DMS114 treated with DMSO at 0.1 percent for 48 hours (cell line): ENCODE measurements at regions not wholly inside any gene's neighbourhood (a gene's known extent, or its start where the extent isn't known, plus 50 kb on each side); places are given as distances from the start of the nearest gene placed in this dataset.
"Not testable (repeated sequence)": the region's sequence is repeated elsewhere in the genome, so short reads cannot be mapped to it uniquely, and the experiment has no call there.

Experiments used
- DNase-seq: peaks from one replicate; lab custom pipeline; 2025; ENCODE audit not compliant: unreplicated experiment; lab: John Stamatoyannopoulos, UW

DNA sequence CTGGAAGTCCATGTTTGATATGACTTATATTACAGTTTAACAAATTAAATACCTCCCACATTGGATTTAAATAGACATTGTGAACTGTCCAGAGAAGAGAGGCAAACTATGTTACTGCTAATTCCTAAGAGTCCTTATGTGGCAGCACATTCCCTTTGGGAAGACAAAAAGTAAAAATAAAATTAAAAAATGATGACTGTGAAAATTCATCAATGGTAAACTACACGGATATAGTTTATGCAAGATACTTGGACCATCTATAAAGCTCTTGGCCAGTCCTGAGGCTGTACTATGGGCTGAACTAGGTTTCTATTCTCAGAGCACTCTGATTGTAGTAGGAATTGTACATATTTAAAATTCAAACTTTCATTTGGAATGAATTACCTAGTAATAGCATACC is 206.4 kb downstream of the LRRK2 start:
- DNase-seq: no peak

DNA sequence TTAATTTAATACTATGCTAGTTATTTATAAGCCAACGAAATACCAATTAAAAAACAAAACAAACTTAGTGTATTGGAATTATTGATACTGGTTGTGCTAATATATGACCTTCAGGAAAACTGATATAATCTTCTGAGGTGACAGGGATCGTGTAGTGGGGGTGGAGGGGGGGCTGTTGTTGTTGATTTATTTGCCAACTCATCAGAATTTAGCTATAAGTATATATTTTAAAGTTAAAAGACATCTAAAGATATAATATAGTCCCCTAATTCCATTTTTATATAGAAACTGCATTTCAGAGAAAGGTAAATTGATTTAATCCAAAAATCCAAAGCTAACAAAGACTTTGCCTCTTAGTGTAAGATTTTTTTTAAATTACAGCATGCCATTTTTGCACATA is 210.5 kb downstream of the LRRK2 start:
- DNase-seq: no peak

GRCh38 chr12:40435951-40436350 is 211.2 kb downstream of the LRRK2 start:
- DNase-seq: no peak

DNA sequence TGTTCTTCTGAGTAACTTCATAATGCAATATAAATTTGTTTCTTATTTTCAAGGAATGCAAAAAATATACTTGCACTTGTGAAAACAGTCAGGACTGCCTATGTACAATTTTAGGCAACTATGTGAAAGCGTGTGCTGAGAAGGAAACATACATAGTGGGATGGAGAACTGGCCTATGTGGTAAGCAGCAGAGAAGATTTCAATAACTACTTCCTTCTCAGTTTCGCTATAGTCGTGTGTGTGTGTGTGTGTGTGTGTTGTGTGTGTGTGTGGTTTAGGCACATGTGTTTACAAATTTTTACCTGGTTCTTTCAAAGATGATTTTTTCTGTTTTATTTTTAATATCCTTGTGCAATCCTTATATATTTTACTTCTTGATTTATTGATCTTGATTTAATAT is 211.8 kb downstream of the LRRK2 start:
- no peak for DNase-seq

DNA sequence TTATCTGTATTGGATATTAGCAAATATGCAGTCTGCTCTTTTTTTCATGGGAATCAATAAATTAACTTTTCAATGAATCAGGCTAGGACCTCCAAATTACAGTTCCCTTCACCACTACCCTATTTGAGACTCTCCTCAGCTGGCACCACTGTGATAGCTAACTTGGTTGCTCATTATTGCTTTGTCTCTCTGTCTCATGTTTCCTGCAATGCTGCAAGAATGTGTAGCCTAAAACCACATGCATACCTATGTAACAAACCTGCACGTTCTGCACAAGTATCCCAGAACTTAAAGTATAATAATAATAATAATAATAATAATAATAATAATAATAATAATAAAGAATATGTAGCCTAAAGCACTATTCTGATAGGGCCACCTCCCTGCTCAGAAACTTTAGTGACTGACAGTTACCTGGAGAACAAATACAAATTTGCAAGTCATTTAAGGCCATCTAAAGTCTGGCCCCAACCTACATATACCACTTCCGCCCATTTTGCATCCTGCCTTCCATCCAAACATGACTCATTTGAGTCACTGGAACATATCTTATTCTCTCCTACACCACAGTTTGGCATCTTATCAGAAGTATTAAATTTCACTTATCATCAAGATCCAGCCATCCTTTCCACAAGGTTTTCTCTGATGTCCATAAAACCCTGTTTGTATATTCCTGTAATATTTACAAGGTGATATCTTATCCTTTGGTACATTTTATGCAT is 215.1 kb downstream of the LRRK2 start:
- no peak for DNase-seq

- DNase-seq: no peak
Observed at GRCh38 chr12:40444174-40444573, 219.4 kb downstream of the LRRK2 start.

- DNase-seq: peak; percentile 14
Observed at GRCh38 chr12:40446385-40446784, 221.6 kb downstream of the LRRK2 start.

DNA sequence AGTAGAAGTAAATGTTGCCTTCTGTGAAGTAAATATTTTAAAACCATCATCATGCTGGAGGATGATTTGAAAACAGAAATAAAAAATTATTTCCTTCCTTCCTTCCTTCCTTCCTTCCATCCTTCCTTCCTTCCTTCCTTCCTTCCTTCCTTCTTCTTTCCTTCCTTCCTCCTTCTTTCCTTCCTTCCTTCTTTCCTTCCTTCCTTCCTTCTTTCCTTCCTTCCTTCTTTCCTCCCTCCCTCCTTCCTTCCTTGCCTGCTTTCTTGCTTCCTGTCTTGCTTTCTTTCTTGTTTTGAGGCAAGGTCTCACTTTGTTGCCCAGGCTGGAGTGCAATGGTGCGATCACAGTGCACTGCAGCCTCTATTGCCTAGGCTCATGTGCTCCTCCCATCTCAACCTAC is 223.7 kb downstream of the LRRK2 start:
- DNase-seq: not testable (repeated sequence)

GRCh38 chr12:40451661-40452060 is 226.9 kb downstream of the LRRK2 start:
- no peak for DNase-seq

DNA sequence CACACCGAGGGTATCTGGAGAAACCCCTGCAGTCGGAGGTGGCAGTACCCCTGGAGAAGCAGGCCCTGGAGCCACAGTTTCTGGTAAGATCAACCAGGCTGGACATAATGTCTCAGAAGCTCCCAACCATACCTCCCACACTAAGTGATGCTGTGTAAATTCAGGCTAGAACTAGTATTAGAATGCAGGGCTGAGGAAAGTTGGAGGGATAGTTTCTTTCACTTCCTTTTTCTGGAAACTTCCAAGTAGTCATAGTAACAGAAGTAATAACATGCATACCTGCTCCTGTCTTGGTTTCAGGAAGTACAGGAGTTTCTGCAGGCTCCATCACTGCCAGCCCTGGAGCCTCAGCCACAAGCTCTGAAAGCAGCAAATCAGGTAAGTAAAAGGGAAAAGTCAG is 228.1 kb upstream of the CNTN1 start:
- no peak for DNase-seq

GRCh38 chr12:40469736-40470135 is 222.5 kb upstream of the CNTN1 start:
- no peak for DNase-seq

DNA sequence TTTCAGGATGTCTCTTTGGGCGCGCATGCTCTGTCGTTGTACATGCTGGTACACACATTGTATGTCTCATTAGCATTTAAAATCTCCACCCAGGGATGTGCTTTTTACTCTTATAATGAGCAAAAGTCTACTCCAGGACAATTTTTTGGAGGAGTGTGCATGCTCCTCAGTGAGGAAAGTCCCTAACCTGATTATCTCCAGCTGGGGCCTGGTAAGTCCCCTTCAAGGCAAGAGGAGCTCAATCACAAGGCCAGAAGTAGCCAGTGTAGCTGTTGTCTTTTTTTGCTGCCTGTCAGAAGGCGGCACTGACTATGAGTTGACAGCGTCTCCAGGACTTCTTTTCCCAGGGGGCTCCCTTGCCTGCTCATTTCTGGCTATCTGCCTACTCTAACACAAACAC is 218.3 kb upstream of the CNTN1 start:
- no peak for DNase-seq

GRCh38 chr12:40474630-40475029 is 217.6 kb upstream of the CNTN1 start:
- no peak for DNase-seq

- no peak for DNase-seq
Observed at GRCh38 chr12:40499856-40500255, 192.4 kb upstream of the CNTN1 start.

DNA sequence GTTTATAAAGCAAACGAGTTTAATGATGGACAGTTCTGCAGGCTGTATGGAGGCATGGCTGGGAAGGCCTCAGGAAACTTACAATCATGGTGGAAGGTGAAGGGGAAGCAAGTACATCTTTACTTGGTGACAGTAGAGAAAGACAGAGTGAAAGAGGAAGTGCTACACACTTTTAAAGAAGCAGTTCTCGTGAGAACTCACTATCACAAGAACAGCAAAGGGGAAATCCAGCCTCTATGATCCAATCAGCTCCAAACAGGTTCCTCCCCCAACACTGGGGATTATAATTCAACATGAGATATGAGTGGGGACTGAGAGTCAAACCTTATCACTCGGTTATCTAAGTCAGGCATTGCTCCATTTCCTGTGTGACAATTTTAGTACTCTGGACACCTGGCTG is 189.9 kb upstream of the CNTN1 start:
- DNase-seq: no peak

DNA sequence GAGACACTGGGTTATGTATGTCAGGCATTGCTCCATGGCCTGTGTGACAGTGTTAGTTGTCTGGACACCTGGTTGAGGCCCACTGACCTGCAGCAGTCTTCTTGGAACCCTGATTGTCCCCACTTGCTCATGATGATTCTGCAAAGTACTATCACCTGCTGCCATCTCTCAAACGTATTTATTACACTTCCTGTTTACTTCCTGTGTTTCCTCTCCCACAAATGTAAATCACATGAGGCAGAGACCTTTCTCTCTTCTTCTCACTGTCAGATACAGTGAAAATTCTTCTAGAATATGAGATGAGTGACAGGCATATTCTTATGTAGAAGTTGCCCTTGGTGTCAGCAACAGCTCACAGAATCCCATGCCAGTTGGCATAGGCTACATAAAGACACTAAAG is 186.9 kb upstream of the CNTN1 start:
- DNase-seq: no peak

- no peak for DNase-seq
Observed at GRCh38 chr12:40508421-40508820, 183.8 kb upstream of the CNTN1 start.

DNA sequence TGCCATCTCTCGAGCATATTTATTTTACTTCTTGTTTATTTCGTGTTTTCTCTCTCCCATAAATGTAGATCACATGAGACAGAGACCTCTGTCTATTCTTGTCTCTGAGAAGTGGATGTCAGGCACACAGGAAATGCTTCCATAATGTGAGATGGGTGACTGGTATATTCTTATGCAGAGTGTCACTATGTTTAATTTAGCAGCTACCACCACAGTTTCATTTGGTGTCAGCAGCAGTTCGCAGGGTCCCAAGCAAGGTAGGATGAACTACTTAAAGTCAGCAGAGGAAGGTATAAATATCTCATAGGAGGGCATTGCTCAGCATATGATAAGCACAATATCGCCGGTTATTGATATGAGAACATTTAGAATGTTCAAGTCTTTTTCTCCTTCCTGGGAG is 180.9 kb upstream of the CNTN1 start:
- DNase-seq: no peak

DNA sequence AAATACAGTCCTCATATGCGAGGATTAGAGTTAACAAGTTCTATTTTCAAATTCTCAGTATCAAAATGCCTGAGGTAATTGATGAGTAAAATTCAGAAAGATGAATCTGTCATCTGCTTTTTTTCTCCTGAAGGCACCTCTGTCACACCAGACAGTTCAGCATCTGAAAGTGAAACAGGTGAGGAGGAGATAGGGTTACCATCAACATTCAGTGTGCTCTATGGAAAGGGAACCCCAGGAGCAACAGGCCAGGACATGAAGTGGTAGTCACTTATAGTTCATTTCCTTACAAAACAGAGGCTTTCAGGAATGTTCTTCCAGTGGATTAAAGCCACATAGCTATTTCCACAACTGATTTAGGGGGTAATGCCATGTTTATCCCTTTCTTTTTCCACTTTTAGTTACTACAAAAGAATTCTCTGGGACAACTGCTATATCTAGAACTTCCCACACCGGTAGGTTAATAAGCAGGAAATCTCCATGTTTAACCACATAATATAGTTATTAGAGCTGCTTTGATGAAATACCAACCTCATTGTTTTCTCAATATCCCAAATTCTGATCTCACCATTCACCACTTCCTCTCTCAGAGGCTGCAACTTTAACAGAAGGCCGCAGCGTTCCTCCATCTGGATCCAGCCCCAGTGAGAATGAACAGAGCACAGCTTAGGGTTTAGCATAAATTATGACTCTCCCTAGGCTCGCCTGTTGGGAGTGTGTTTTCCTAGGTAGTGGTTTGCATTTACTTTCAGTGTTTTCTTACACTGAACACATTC is 177.0 kb upstream of the CNTN1 start:
- no peak for DNase-seq

GRCh38 chr12:40522837-40523236 is 169.4 kb upstream of the CNTN1 start:
- no peak for DNase-seq

DNA sequence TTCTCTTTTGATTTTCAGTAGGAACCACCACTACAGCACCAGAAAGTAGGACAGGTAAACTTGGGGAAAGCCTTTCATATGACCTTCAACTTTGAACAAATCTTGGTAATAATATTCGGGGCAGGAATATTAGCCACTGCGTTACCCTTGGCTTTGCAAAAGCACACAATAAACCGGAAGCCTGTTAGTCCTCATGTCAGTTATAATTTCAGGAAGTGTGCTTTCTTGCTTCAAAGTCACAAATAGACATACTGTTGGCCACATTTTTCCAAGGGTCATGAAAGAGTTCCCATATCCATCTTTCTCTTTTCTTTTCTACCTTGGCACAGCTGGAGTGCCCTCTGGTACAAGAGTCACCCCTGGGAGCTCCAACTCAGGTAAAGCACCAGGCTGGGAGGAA is 167.2 kb upstream of the CNTN1 start:
- no peak for DNase-seq

DNA sequence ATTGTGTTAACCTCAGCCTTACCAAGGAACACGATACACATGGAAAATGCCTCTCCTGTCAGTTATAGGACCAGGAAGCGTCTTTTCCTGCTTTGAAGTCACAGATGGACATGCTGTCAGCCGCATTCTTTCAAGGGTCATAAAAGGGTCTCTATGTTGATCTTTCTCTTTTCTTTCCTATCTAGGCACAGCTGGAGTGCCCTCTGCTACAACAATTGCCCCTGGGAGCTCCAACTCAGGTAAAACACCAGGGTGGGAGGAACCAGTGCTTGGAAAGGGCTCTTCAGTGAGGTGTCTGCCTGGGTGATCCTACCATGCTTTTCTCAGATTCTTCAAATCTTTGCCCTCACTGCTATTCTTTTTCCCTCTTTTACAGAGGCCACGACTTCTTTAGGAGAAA is 157.4 kb upstream of the CNTN1 start:
- DNase-seq: no peak

DNA sequence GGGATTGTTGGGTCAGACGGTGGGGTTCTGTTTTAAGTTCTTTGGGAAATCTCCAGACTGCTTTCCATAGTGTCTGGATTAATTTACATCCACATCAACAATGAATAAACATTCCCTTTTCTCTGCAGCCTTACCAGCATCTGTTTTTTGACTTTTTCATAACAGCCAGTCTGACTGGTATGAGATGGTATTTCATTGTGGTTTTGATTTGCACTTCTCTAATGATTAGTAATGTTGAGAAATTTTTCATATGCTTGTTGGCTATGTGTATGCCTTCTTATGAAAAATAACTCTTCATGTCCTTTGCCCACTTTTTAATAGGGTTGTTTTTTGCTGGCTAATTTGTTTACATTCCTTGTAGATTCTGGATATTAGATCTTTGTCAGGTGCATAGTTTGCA is 140.8 kb upstream of the CNTN1 start:
- DNase-seq: no peak
